Adrenal gland (tissue), 9 donors: ENCODE measurements at regions not wholly inside any gene's neighbourhood (a gene's known extent, or its start where the extent isn't known, plus 50 kb on each side); places are given as distances from the start of the nearest gene placed in this dataset.

Source experiments
- DNase-seq, 7 donors: peaks; one replicate each; pipeline ENCODE4 v3.0.0-alpha.2; 2019 to 2020
- H3K27ac ChIP-seq, 5 donors: fragments of 200-600 bp; sonication (generic) in 4 of 5; 1 replicate in 3 of 5; 2 replicates in 2 of 5; pipeline versions ENCODE4 v1.5.1 to v1.8.0; 2016 to 2020; ENCODE audit warnings: mild to moderate bottlenecking in 1 of 5
- H3K27me3 ChIP-seq: fragments of 200-600 bp; 2 replicates; pipeline ENCODE4 v1.8.0; 2021
- H3K36me3 ChIP-seq, 2 donors: fragments of 200-600 bp; replicated peaks in 1 of 2; 1 replicate in 1 of 2; 2 replicates in 1 of 2; pipeline versions ENCODE4 v1.5.1 to v1.8.0; 2018 to 2022
- H3K4me1 ChIP-seq, 2 donors: fragments of 200-600 bp; replicated peaks in 1 of 2; 1 replicate in 1 of 2; 2 replicates in 1 of 2; pipeline versions ENCODE4 v1.5.1 to v1.8.0; 2018 to 2021
- H3K4me3 ChIP-seq, 4 donors: fragments of 200-600 bp; sonication (generic) in 3 of 4; one replicate each; pipeline ENCODE4 v1.5.1; 2016 to 2018
- H3K9me3 ChIP-seq, 3 donors: fragments of 200-600 bp; sonication (generic) in 1 of 3; replicated peaks in 1 of 3; 1 replicate in 2 of 3; 2 replicates in 1 of 3; pipeline versions ENCODE4 v1.5.1 to v1.8.0; 2016 to 2021
- CTCF ChIP-seq, 6 experiments: fragments of 450-650 bp in 4 of 6; fragments of 200-600 bp in 2 of 6; sonication (generic) in 1 of 6; IDR thresholded peaks; 1 replicate in 5 of 6; 2 replicates in 1 of 6; pipeline versions ENCODE4 v1.5.1 to v1.8.0; 2016 to 2021; ENCODE audit warnings: antibody characterized with exemption in 6 of 6, mild to moderate bottlenecking in 2 of 6, moderate library complexity in 1 of 6
- POLR2A ChIP-seq, 2 donors: fragments of 450-650 bp; IDR thresholded peaks; one replicate each; pipeline ENCODE4 v1.6.1; 2017; ENCODE audit warnings: antibody characterized with exemption in 2 of 2, mild to moderate bottlenecking in 2 of 2, moderate library complexity in 1 of 2
- WGBS, 4 donors: extraction: QIAGEN DNeasy Blood & Tissue Kit in 2 of 4; methylation state at CpG; one replicate each; pipeline versions ENCODE4 v1.1.5 to v1.1.7; 2013 to 2017; 5-methylcytosine and 5-hydroxymethylcytosine counted together
- intact Hi-C, 2 donors: fragments of 100-400 bp; cut with DNase I; formaldehyde crosslinking; loops; one replicate each; pipeline versions ENCODE4 v1.14.1 to v1.15.0; 2022 to 2023
- donor health status: healthy with polysubstance abuse.
- donor health status: Bipolar disorder and iron deficiency.
- donor health status: DM: yes; HTN: yes; CAD: no.
- donor health status: DM: no; HTN: no; CAD: no.
- donor health status: DM: no; HTN: no; CAD: no.

- no peak overlapping the region for H3K27ac ChIP-seq
- no peaks in the 10 kb centered on the region for H3K27me3 ChIP-seq
- no peaks in the 10 kb centered on the region for H3K4me1 ChIP-seq
- WGBS, 4 donors, result 83 to 89% (median 87%) methylated on average over 17 of the region's 17 CpGs
- TF ChIP-seq POLR2A (IDR thresholded peaks at IDR 0.05) (no peak), CTCF (IDR thresholded peaks at IDR 0.05) (no peak)
- no peak for DNase-seq
- no peak overlapping the region for H3K4me3 ChIP-seq
- intact Hi-C loops, result no loop called here
- no peaks in the 10 kb centered on the region for H3K36me3 ChIP-seq
- H3K9me3 ChIP-seq, result no peaks in the 10 kb centered on the region
Measured at GRCh38 chr5:2180456-2180855, 297.7 kb upstream of the IRX4 start.

GRCh38 chr5:2179861-2180260 is 297.1 kb upstream of the IRX4 start:
- no peak overlapping the region for H3K27ac ChIP-seq
- 79 to 88% (median 85%) methylated on average over 15 to 23 of the region's 23 CpGs for WGBS, 4 donors
- H3K4me3 ChIP-seq, result no peak overlapping the region
- H3K9me3 ChIP-seq, result no peaks in the 10 kb centered on the region
- H3K36me3 ChIP-seq, result no peaks in the 10 kb centered on the region
- H3K27me3 ChIP-seq, result no peaks in the 10 kb centered on the region
- no peak for TF ChIP-seq POLR2A (IDR thresholded peaks at IDR 0.05)
- no peak for TF ChIP-seq CTCF (IDR thresholded peaks at IDR 0.05)
- intact Hi-C loops, result no loop called here
- no peaks in the 10 kb centered on the region for H3K4me1 ChIP-seq
- peak in 1 of 7 donors; percentile 10 for DNase-seq

- peak in 1 of 7 donors; percentile 17 for DNase-seq
- no peaks in the 10 kb centered on the region for H3K9me3 ChIP-seq
- H3K27ac ChIP-seq, result no peak overlapping the region
- intact Hi-C loops, result no loop called here
- H3K4me1 ChIP-seq, result no peaks in the 10 kb centered on the region
- whole genome bisulfite sequencing, 4 donors, result 88 to 94% (median 89%) methylated on average over 12 of the region's 12 CpGs
- no peak overlapping the region for H3K4me3 ChIP-seq
- no peaks in the 10 kb centered on the region for H3K36me3 ChIP-seq
- H3K27me3 ChIP-seq, result no peaks in the 10 kb centered on the region
- TF ChIP-seq POLR2A (IDR thresholded peaks at IDR 0.05) (no peak), CTCF (IDR thresholded peaks at IDR 0.05) (no peak)
Measured at GRCh38 chr5:2178528-2178927, 295.8 kb upstream of the IRX4 start.

- H3K9me3 ChIP-seq, result no peaks in the 10 kb centered on the region
- H3K27ac ChIP-seq, result no peak overlapping the region
- DNase-seq, result no peak
- TF ChIP-seq POLR2A (IDR thresholded peaks at IDR 0.05) (no peak), CTCF (IDR thresholded peaks at IDR 0.05) (no peak)
- intact Hi-C loops, result no loop called here
- no peaks in the 10 kb centered on the region for H3K36me3 ChIP-seq
- 77 to 93% (median 85%) methylated on average over 3 to 12 of the region's 12 CpGs for WGBS, 4 donors
- no peaks in the 10 kb centered on the region for H3K4me1 ChIP-seq
- no peak overlapping the region for H3K4me3 ChIP-seq
- H3K27me3 ChIP-seq, result no peaks in the 10 kb centered on the region
Measured at GRCh38 chr5:2178071-2178477, 295.3 kb upstream of the IRX4 start.
